Muscle layer of colon (tissue), 2 donors: ENCODE measurements at regions not wholly inside any gene's neighbourhood (a gene's known extent, or its start where the extent isn't known, plus 50 kb on each side); places are given as distances from the start of the nearest gene placed in this dataset.

ENCODE experiments used
- H3K27ac ChIP-seq: one replicate; pipeline ENCODE4 v1.7.0; 2013; ENCODE audit warnings: low read depth, mild to moderate bottlenecking, low read length, moderate library complexity
- H3K27me3 ChIP-seq, 2 donors: one replicate each; pipeline ENCODE4 v1.7.0; 2013; ENCODE audit warnings: low read length in 2 of 2, mild to moderate bottlenecking in 2 of 2; ENCODE audit not compliant: insufficient read depth in 2 of 2, control insufficient read depth in 1 of 2
- H3K36me3 ChIP-seq: one replicate; pipeline ENCODE4 v1.7.0; 2013; ENCODE audit warnings: mild to moderate bottlenecking, low read length; ENCODE audit not compliant: insufficient read depth
- H3K4me1 ChIP-seq: one replicate; pipeline ENCODE4 v1.7.0; 2013; ENCODE audit warnings: mild to moderate bottlenecking, low read length; ENCODE audit not compliant: insufficient read depth
- H3K4me3 ChIP-seq, 2 donors: one replicate each; pipeline ENCODE4 v1.7.0; 2013; ENCODE audit warnings: low read length in 2 of 2, low read depth in 1 of 2, mild to moderate bottlenecking in 1 of 2, moderate library complexity in 1 of 2
- H3K9ac ChIP-seq: one replicate; pipeline ENCODE4 v1.7.0; 2013; ENCODE audit warnings: low read length
- H3K9me3 ChIP-seq: one replicate; pipeline ENCODE4 v1.7.0; 2013; ENCODE audit warnings: mild to moderate bottlenecking, low read length
- donor health status: abdominal sarcoma.
- donor health status: Adenocarcinoma of cecum.

- no peaks in the 10 kb centered on the region for H3K4me1 ChIP-seq
- no peak overlapping the region for H3K9ac ChIP-seq
- H3K4me3 ChIP-seq = no peak overlapping the region
- H3K36me3 ChIP-seq = no peaks in the 10 kb centered on the region
- H3K27me3 ChIP-seq = no peaks in the 10 kb centered on the region
- no peak overlapping the region for H3K27ac ChIP-seq
- no peaks in the 10 kb centered on the region for H3K9me3 ChIP-seq
These were observed 123.8 kb upstream of the MYLIP start for GRCh38 chr6:16004934-16005679.

- Histone ChIP-seq H3K27ac (no peak overlapping the region), H3K9me3 (no peaks in the 10 kb centered on the region), H3K9ac (no peak overlapping the region)
These were observed 125.7 kb upstream of the MYLIP start for GRCh38 chr6:16003197-16003491.

GRCh38 chr6:16002332-16003196 lies 126.3 kb upstream of the MYLIP start:
- Histone ChIP-seq H3K9ac (no peak overlapping the region), H3K4me3 (no peak overlapping the region), H3K27ac (no peak overlapping the region), H3K27me3 (no peaks in the 10 kb centered on the region), H3K4me1 (no peaks in the 10 kb centered on the region), H3K9me3 (no peaks in the 10 kb centered on the region), H3K36me3 (no peaks in the 10 kb centered on the region)

More at GRCh38 chr6:16003197-16003491, 125.7 kb upstream of the MYLIP start:
- Histone ChIP-seq H3K36me3 (no peaks in the 10 kb centered on the region), H3K27me3 (no peaks in the 10 kb centered on the region), H3K4me3 (no peak overlapping the region), H3K4me1 (no peaks in the 10 kb centered on the region)

GRCh38 chr6:16001158-16001557 lies 127.7 kb upstream of the MYLIP start:
- Histone ChIP-seq H3K27ac (no peak overlapping the region), H3K9me3 (no peaks in the 10 kb centered on the region), H3K9ac (no peak overlapping the region), H3K36me3 (no peaks in the 10 kb centered on the region), H3K4me3 (no peak overlapping the region), H3K4me1 (no peaks in the 10 kb centered on the region), H3K27me3 (no peaks in the 10 kb centered on the region)

- no peak overlapping the region for H3K9ac ChIP-seq
- H3K27ac ChIP-seq = no peak overlapping the region
- H3K36me3 ChIP-seq = no peaks in the 10 kb centered on the region
- H3K9me3 ChIP-seq = no peaks in the 10 kb centered on the region
- no peak overlapping the region for H3K4me3 ChIP-seq
- no peaks in the 10 kb centered on the region for H3K27me3 ChIP-seq
- no peaks in the 10 kb centered on the region for H3K4me1 ChIP-seq
These were observed 129.7 kb upstream of the MYLIP start for GRCh38 chr6:15999201-15999600.

GRCh38 chr6:15997586-15998388 lies 131.1 kb upstream of the MYLIP start:
- Histone ChIP-seq H3K36me3 (no peaks in the 10 kb centered on the region), H3K27me3 (no peaks in the 10 kb centered on the region), H3K4me1 (no peaks in the 10 kb centered on the region), H3K27ac (no peak overlapping the region), H3K4me3 (no peak overlapping the region), H3K9me3 (no peaks in the 10 kb centered on the region), H3K9ac (no peak overlapping the region)

- no peaks in the 10 kb centered on the region for H3K9me3 ChIP-seq
- H3K27me3 ChIP-seq = no peaks in the 10 kb centered on the region
- H3K4me3 ChIP-seq = no peak overlapping the region
- no peaks in the 10 kb centered on the region for H3K4me1 ChIP-seq
- H3K9ac ChIP-seq = no peak overlapping the region
- no peaks in the 10 kb centered on the region for H3K36me3 ChIP-seq
- H3K27ac ChIP-seq = no peak overlapping the region
These were observed 132.9 kb upstream of the MYLIP start for GRCh38 chr6:15996030-15996429.

- Histone ChIP-seq H3K27ac (no peak overlapping the region), H3K4me1 (no peaks in the 10 kb centered on the region), H3K27me3 (no peaks in the 10 kb centered on the region)
These were observed 133.4 kb upstream of the MYLIP start for GRCh38 chr6:15995493-15995892.

GRCh38 chr6:15994814-15995459 lies 133.9 kb upstream of the MYLIP start:
- Histone ChIP-seq H3K9me3 (no peaks in the 10 kb centered on the region), H3K9ac (no peak overlapping the region), H3K4me3 (no peak overlapping the region), H3K27ac (no peak overlapping the region), H3K4me1 (no peaks in the 10 kb centered on the region), H3K27me3 (no peaks in the 10 kb centered on the region), H3K36me3 (no peaks in the 10 kb centered on the region)

More at GRCh38 chr6:15995493-15995892, 133.4 kb upstream of the MYLIP start:
- H3K9me3 ChIP-seq = no peaks in the 10 kb centered on the region
- H3K9ac ChIP-seq = no peak overlapping the region
- H3K4me3 ChIP-seq = no peak overlapping the region
- no peaks in the 10 kb centered on the region for H3K36me3 ChIP-seq

- no peaks in the 10 kb centered on the region for H3K27me3 ChIP-seq
- no peak overlapping the region for H3K9ac ChIP-seq
- no peak overlapping the region for H3K4me3 ChIP-seq
- H3K4me1 ChIP-seq = no peaks in the 10 kb centered on the region
- H3K9me3 ChIP-seq = no peaks in the 10 kb centered on the region
- H3K36me3 ChIP-seq = no peaks in the 10 kb centered on the region
- H3K27ac ChIP-seq = no peak overlapping the region
These were observed 135.1 kb upstream of the MYLIP start for GRCh38 chr6:15993716-15994228.

GRCh38 chr6:15990179-15990578 lies 138.7 kb upstream of the MYLIP start:
- Histone ChIP-seq H3K4me1 (no peaks in the 10 kb centered on the region), H3K27me3 (no peaks in the 10 kb centered on the region), H3K36me3 (no peaks in the 10 kb centered on the region), H3K9ac (no peak overlapping the region), H3K9me3 (no peaks in the 10 kb centered on the region), H3K4me3 (no peak overlapping the region), H3K27ac (no peak overlapping the region)
